Karpas-422 (cell line): ENCODE measurements at regions not wholly inside any gene's neighbourhood (a gene's known extent, or its start where the extent isn't known, plus 50 kb on each side); places are given as distances from the start of the nearest gene placed in this dataset.

Source experiments
- DNase-seq: peaks from one replicate; pipeline ENCODE4 v3.0.0-alpha.2; 2015
- H2AFZ ChIP-seq: fragments of 200-600 bp; sonication (generic); 2 replicates; pipeline ENCODE4 v1.6.1; 2014; ENCODE audit warnings: antibody characterized with exemption, low read length, mixed read lengths
- H3K27ac ChIP-seq: fragments of 200-600 bp; sonication (generic); 2 replicates; pipeline ENCODE4 v1.5.1; 2014; ENCODE audit warnings: mild to moderate bottlenecking, low read length, moderate library complexity
- H3K27me3 ChIP-seq: fragments of 200-600 bp; sonication (generic); 2 replicates; pipeline ENCODE4 v1.6.1; 2014; ENCODE audit warnings: low read length, mixed read lengths
- H3K36me3 ChIP-seq: fragments of 200-600 bp; sonication (generic); 2 replicates; pipeline ENCODE4 v1.6.1; 2014; ENCODE audit warnings: low read length, mixed read lengths; ENCODE audit not compliant: insufficient read depth
- H3K4me1 ChIP-seq: fragments of 200-600 bp; sonication (generic); 2 replicates; pipeline ENCODE4 v1.6.1; 2014; ENCODE audit warnings: mild to moderate bottlenecking, low read length, mixed read lengths
- H3K4me2 ChIP-seq: fragments of 200-600 bp; sonication (generic); 2 replicates; pipeline ENCODE4 v1.6.1; 2014; ENCODE audit warnings: low read length, low read depth, mild to moderate bottlenecking; ENCODE audit not compliant: poor library complexity, severe bottlenecking
- H3K4me3 ChIP-seq: fragments of 200-600 bp; sonication (generic); 2 replicates; pipeline ENCODE4 v1.5.1; 2014; ENCODE audit warnings: mild to moderate bottlenecking, antibody characterized with exemption, low read length, mixed read lengths
- H3K79me2 ChIP-seq: fragments of 200-600 bp; sonication (generic); 2 replicates; pipeline ENCODE4 v1.6.1; 2014; ENCODE audit warnings: mild to moderate bottlenecking, low read length, mixed read lengths
- H3K9ac ChIP-seq: fragments of 200-600 bp; sonication (generic); 2 replicates; pipeline ENCODE4 v1.6.0; 2014; ENCODE audit warnings: low read length
- H3K9me2 ChIP-seq: fragments of 200-600 bp; sonication (generic), shearing (Covaris generic); replicated peaks from 2 replicates; pipeline ENCODE4 v1.6.0; 2014; ENCODE audit warnings: mild to moderate bottlenecking, low read length, moderate library complexity; ENCODE audit not compliant: insufficient read depth
- H3K9me3 ChIP-seq: fragments of 300-700, 200-600 bp; sonication (generic); 2 replicates; pipeline ENCODE4 v1.6.1; 2014; ENCODE audit warnings: low read length, mixed read lengths
- H4K20me1 ChIP-seq: fragments of 200-600 bp; sonication (generic); 2 replicates; pipeline ENCODE4 v1.6.1; 2014; ENCODE audit warnings: mild to moderate bottlenecking, antibody characterized with exemption, low read length, low read depth; ENCODE audit not compliant: insufficient read depth

DNA sequence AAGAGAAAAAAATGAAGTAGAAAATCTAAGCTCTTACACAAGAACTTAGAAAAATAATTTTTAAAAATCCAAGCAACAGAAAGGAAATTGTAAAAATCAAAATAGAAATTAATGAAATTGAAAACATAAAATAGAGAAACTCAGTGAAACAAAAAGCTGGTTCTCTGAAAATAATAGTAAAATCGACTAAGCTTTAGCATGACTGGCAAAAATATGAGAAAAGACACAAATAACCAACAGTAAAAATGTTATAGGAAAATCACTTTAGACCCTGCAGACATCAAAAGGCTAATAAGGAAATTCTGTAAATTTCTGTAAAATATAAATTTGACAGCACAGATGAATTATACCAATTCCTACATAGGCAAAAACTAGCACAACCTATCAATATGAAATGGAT, 768.9 kb upstream of the LRRTM1 start:
- Histone ChIP-seq H3K4me1 (no peaks in the 10 kb centered on the region), H3K4me3 (peak overlapping the region; percentile 13; the same call in 1 of the 2 replicates), H3K36me3 (no peaks in the 10 kb centered on the region), H3K4me2 (no peak overlapping the region), H3K9me2 (no peaks in the 10 kb centered on the region), H3K79me2 (no peaks in the 10 kb centered on the region), H3K9ac (no peak overlapping the region), H4K20me1 (no peaks in the 10 kb centered on the region), H2AFZ (no peak overlapping the region), H3K27me3 (no peaks in the 10 kb centered on the region), H3K27ac (no peak overlapping the region), H3K9me3 (peaks cover 56% of the 10 kb centered on the region)
- DNase-seq: no peak

GRCh38 chr2:81068144-81068543, 763.6 kb upstream of the LRRTM1 start:
- H3K27me3 ChIP-seq: no peaks in the 10 kb centered on the region
- no peak overlapping the region for H3K4me2 ChIP-seq
- H3K4me1 ChIP-seq: no peaks in the 10 kb centered on the region
- H2AFZ ChIP-seq: no peak overlapping the region
- no peaks in the 10 kb centered on the region for H3K36me3 ChIP-seq
- no peaks in the 10 kb centered on the region for H3K79me2 ChIP-seq
- no peaks in the 10 kb centered on the region for H4K20me1 ChIP-seq
- no peak overlapping the region for H3K9ac ChIP-seq
- no peak overlapping the region for H3K4me3 ChIP-seq
- H3K9me2 ChIP-seq: no peaks in the 10 kb centered on the region
- no peak for DNase-seq
- H3K9me3 ChIP-seq: peaks cover 42% of the 10 kb centered on the region
- no peak overlapping the region for H3K27ac ChIP-seq

- H3K9me3 ChIP-seq: peaks cover 55% of the 10 kb centered on the region
- no peaks in the 10 kb centered on the region for H3K36me3 ChIP-seq
- no peak overlapping the region for H3K4me3 ChIP-seq
- H3K79me2 ChIP-seq: no peaks in the 10 kb centered on the region
- H4K20me1 ChIP-seq: no peaks in the 10 kb centered on the region
- no peak for DNase-seq
- no peak overlapping the region for H3K9ac ChIP-seq
- no peaks in the 10 kb centered on the region for H3K4me1 ChIP-seq
- no peak overlapping the region for H3K27ac ChIP-seq
- H3K9me2 ChIP-seq: no peaks in the 10 kb centered on the region
- H3K27me3 ChIP-seq: no peaks in the 10 kb centered on the region
- H2AFZ ChIP-seq: no peak overlapping the region
- H3K4me2 ChIP-seq: no peak overlapping the region
Observed at GRCh38 chr2:81061016-81061415, 756.5 kb upstream of the LRRTM1 start.

- Histone ChIP-seq H2AFZ (no peak overlapping the region), H4K20me1 (no peaks in the 10 kb centered on the region), H3K4me3 (no peak overlapping the region), H3K79me2 (no peaks in the 10 kb centered on the region), H3K27ac (no peak overlapping the region), H3K27me3 (no peaks in the 10 kb centered on the region), H3K9me2 (no peaks in the 10 kb centered on the region; the same call in 1 of the 2 replicates), H3K9ac (no peak overlapping the region), H3K4me2 (no peak overlapping the region), H3K4me1 (no peaks in the 10 kb centered on the region), H3K9me3 (peaks cover 67% of the 10 kb centered on the region), H3K36me3 (no peaks in the 10 kb centered on the region)
- DNase-seq: no peak
Observed at GRCh38 chr2:81050580-81051095, 746.1 kb upstream of the LRRTM1 start.

DNA sequence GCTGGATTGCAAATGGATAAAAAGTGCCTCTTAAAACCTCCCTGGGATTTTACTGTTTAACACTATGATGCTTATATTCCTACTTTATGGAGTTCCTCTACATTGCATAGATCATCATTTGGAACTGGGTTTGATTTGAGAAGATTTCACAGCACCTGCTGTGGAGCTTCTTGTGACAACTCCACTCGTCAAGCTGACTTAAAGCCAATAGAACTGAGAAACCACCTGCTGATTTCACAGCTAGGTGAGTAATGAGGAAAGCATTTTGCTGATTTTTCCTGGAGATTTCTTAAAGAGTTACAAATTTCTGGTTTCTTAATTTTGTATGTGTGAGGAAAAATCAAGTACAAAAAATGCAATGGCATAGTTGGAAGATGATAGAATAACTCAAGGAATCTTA, 739.1 kb upstream of the LRRTM1 start:
- no peaks in the 10 kb centered on the region for H3K4me1 ChIP-seq
- no peaks in the 10 kb centered on the region for H3K27me3 ChIP-seq
- no peak overlapping the region for H3K4me3 ChIP-seq
- no peak overlapping the region for H2AFZ ChIP-seq
- H3K9me2 ChIP-seq: no peaks in the 10 kb centered on the region; the same call in 1 of the 2 replicates
- no peak for DNase-seq
- H3K4me2 ChIP-seq: no peak overlapping the region
- H3K36me3 ChIP-seq: no peaks in the 10 kb centered on the region
- H3K27ac ChIP-seq: no peak overlapping the region
- H4K20me1 ChIP-seq: no peaks in the 10 kb centered on the region
- peaks cover 53% of the 10 kb centered on the region for H3K9me3 ChIP-seq
- H3K79me2 ChIP-seq: no peaks in the 10 kb centered on the region
- no peak overlapping the region for H3K9ac ChIP-seq

DNA sequence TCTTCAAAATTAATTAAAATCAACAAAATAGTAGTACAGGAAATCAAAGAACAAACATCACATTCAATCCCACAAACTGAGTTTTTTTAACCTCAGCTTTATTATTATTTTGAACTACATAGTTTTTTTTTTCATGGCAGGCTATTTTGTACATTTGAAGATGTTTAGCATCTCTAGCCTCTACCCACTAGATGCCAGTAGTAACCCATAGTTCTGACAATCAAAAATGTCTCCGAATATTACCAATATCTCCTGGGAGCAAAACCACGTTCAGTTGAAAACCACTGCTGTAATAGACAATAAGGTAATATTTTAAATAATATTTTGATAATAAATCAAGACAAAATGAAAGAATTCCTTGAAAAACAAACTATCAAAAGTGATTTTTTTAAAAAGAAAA, 702.6 kb upstream of the LRRTM1 start:
- DNase-seq: peak; percentile 54
- Histone ChIP-seq H3K79me2 (no peaks in the 10 kb centered on the region), H3K27me3 (no peaks in the 10 kb centered on the region), H4K20me1 (no peaks in the 10 kb centered on the region), H3K4me3 (no peak overlapping the region), H3K9me2 (no peaks in the 10 kb centered on the region), H3K4me1 (no peaks in the 10 kb centered on the region), H3K4me2 (no peak overlapping the region), H3K9me3 (peaks cover 57% of the 10 kb centered on the region), H3K36me3 (no peaks in the 10 kb centered on the region), H3K9ac (no peak overlapping the region), H3K27ac (no peak overlapping the region), H2AFZ (no peak overlapping the region)

DNA sequence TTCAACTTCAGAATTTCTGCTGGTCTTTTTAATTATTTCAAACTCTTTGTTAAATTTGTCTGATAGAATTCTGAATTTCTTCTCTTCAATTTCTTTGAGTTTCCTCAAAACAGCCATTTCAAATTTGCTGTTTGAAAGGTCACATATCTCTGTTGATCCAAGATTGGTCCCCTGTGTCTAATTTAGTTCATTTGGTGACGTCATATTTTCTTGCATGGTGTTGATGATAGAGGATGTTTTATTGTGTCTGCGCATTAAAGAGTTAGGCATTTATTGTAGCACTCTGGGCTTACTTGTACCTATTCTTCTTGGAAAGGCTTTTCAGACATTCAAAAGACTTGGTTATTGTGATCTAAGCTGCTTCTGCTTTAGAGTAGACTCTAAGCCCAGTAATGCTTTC, 698.4 kb upstream of the LRRTM1 start:
- H3K4me2 ChIP-seq: no peak overlapping the region
- H3K4me3 ChIP-seq: no peak overlapping the region
- no peak overlapping the region for H2AFZ ChIP-seq
- no peaks in the 10 kb centered on the region for H3K79me2 ChIP-seq
- H3K9me3 ChIP-seq: peaks cover 78% of the 10 kb centered on the region
- H3K9ac ChIP-seq: no peak overlapping the region
- no peaks in the 10 kb centered on the region for H4K20me1 ChIP-seq
- DNase-seq: no peak
- no peaks in the 10 kb centered on the region for H3K4me1 ChIP-seq
- no peaks in the 10 kb centered on the region for H3K27me3 ChIP-seq
- H3K27ac ChIP-seq: no peak overlapping the region
- H3K36me3 ChIP-seq: no peaks in the 10 kb centered on the region
- no peaks in the 10 kb centered on the region for H3K9me2 ChIP-seq

DNA sequence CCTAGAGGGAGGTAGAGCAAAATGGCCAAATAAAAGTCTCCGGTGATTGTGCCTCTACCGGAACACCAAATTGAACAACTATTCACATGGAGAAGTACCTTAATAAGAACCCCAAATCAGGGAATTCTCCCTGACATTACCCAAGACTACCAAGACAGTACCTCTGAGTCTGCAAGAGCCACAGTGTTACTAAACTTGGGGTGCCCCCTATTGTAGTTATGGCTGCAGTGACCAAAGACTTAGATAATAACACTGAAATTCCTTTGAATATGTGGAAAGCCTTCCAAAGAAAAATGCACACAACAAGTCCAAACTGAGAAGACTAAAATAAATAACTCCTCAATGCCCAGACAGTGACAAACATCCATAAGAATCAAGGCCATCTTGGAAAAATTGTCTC, 682.9 kb upstream of the LRRTM1 start:
- Histone ChIP-seq H3K36me3 (no peaks in the 10 kb centered on the region), H3K27me3 (no peaks in the 10 kb centered on the region), H3K79me2 (no peaks in the 10 kb centered on the region), H3K4me3 (no peak overlapping the region), H3K27ac (no peak overlapping the region), H2AFZ (no peak overlapping the region), H3K4me1 (no peaks in the 10 kb centered on the region), H4K20me1 (no peaks in the 10 kb centered on the region), H3K9me3 (peaks cover 63% of the 10 kb centered on the region), H3K4me2 (no peak overlapping the region), H3K9me2 (no peaks in the 10 kb centered on the region), H3K9ac (no peak overlapping the region)
- no peak for DNase-seq

GRCh38 chr2:80969900-80970299, 665.3 kb upstream of the LRRTM1 start:
- Histone ChIP-seq H3K9me2 (no peaks in the 10 kb centered on the region), H3K79me2 (no peaks in the 10 kb centered on the region), H4K20me1 (no peaks in the 10 kb centered on the region), H3K9ac (no peak overlapping the region), H3K4me2 (no peak overlapping the region), H2AFZ (no peak overlapping the region), H3K4me1 (no peaks in the 10 kb centered on the region), H3K27me3 (no peaks in the 10 kb centered on the region), H3K4me3 (no peak overlapping the region), H3K9me3 (peaks cover 70% of the 10 kb centered on the region), H3K36me3 (no peaks in the 10 kb centered on the region), H3K27ac (no peak overlapping the region)
- no peak for DNase-seq
